ACC112 (cell line): ENCODE measurements at regions not wholly inside any gene's neighbourhood (a gene's known extent, or its start where the extent isn't known, plus 50 kb on each side); places are given as distances from the start of the nearest gene placed in this dataset.

ENCODE experiments used
- H2AFZ ChIP-seq: fragments of 200-600 bp; sonication (generic); one replicate; pipeline ENCODE4 v1.6.0; 2017; ENCODE audit warnings: antibody characterized with exemption, low read length; ENCODE audit not compliant: unreplicated experiment
- H3K27ac ChIP-seq: fragments of 200-600 bp; sonication (generic); 2 replicates; pipeline ENCODE4 v1.5.1; 2014; ENCODE audit warnings: low read depth, mild to moderate bottlenecking, antibody characterized with exemption, low read length, moderate library complexity
- H3K27me3 ChIP-seq: fragments of 200-600 bp; sonication (generic); 2 replicates; pipeline ENCODE4 v1.6.1; 2014; ENCODE audit warnings: mild to moderate bottlenecking, antibody characterized with exemption, low read length, moderate library complexity, mixed read lengths; ENCODE audit not compliant: insufficient read depth
- H3K36me3 ChIP-seq: fragments of 200-600 bp; sonication (generic); 2 replicates; pipeline ENCODE4 v1.6.1; 2016; ENCODE audit warnings: mild to moderate bottlenecking, antibody characterized with exemption, low read length, moderate library complexity, mixed read lengths; ENCODE audit not compliant: insufficient read depth
- H3K4me1 ChIP-seq: fragments of 200-600 bp; sonication (generic); one replicate; pipeline ENCODE4 v1.6.1; 2016; ENCODE audit warnings: low read length, mixed read lengths; ENCODE audit not compliant: insufficient read depth, unreplicated experiment, control insufficient read depth
- H3K4me3 ChIP-seq: fragments of 200-600 bp; sonication (generic); 2 replicates; pipeline ENCODE4 v1.5.1; 2014; ENCODE audit warnings: mild to moderate bottlenecking, low read depth, low read length
- H3K79me2 ChIP-seq: fragments of 200-600 bp; sonication (generic); one replicate; pipeline ENCODE4 v1.6.0; 2016; ENCODE audit warnings: low read length; ENCODE audit not compliant: control insufficient read depth, unreplicated experiment, insufficient read depth

DNA sequence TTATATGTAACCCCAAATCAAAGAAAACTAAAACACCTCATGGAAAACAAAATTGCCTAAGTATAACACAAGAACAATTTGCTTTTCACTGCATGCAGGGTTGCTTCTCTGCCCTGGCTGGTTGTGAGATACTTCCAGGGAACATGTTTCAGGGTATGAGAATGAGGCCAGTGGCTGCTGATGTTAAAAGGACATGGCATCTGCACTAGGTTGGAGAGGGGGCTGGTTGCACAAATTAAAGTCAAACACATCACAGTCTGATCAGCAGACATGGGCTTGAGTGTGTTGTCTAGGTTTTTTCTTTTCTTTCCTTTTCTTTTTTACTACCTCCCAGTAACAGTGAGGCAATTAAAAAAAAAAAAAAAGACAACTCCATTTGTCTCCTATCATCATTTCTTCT is 374.9 kb downstream of the MCTP2 start:
- no peaks in the 10 kb centered on the region for H3K36me3 ChIP-seq
- H3K4me1 ChIP-seq: no peaks in the 10 kb centered on the region
- no peak overlapping the region for H2AFZ ChIP-seq
- H3K79me2 ChIP-seq: no peaks in the 10 kb centered on the region
- no peaks in the 10 kb centered on the region for H3K27me3 ChIP-seq
- no peak overlapping the region for H3K27ac ChIP-seq
- H3K4me3 ChIP-seq: no peak overlapping the region

DNA sequence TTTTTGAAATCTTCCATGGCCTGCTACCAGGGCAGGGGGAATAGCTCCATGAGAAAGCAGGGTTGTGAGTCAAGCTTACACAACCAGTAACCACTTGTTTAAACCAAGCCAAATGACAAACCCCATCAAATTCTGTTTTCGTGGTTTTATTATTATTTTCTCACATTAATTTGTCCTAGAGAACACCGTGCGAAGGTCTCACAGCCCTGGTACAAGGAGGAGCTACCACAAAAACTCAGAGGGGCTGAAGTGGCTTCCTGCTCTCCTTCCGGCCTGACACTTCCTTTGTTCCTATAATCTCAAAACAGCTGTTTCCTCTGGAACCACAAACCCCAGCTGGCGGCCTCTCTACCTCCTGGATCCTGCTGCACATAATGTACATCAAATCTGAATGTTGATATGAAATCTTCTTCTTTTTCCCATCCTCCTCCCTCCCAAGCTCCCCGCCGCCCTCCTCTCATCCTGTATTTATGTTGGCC is 375.9 kb downstream of the MCTP2 start:
- no peaks in the 10 kb centered on the region for H3K27me3 ChIP-seq
- no peak overlapping the region for H2AFZ ChIP-seq
- H3K27ac ChIP-seq: no peak overlapping the region
- no peak overlapping the region for H3K4me3 ChIP-seq
- H3K79me2 ChIP-seq: no peaks in the 10 kb centered on the region
- no peaks in the 10 kb centered on the region for H3K36me3 ChIP-seq
- no peaks in the 10 kb centered on the region for H3K4me1 ChIP-seq

DNA sequence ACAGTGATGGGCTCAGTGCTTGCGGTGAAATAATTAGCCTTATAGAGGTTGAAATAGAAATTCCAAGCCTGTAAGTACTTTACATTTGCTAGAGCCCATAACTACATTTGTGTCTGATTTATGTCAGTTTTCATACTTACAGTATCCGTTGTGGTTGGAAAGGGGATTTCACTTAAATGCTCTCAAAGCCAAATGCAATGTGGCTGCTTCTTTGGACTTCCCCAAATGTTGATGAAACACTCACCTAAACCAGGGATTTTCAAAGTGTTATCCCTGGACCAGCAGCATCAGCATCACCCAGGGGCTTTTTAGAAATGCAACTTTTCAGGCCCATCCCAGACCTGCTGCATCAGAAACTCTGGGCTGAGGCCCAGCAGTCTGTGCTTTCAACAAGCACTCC is 378.7 kb downstream of the MCTP2 start:
- Histone ChIP-seq H2AFZ (no peak overlapping the region), H3K4me3 (no peak overlapping the region), H3K4me1 (no peaks in the 10 kb centered on the region), H3K27me3 (no peaks in the 10 kb centered on the region), H3K79me2 (no peaks in the 10 kb centered on the region), H3K36me3 (no peaks in the 10 kb centered on the region), H3K27ac (no peak overlapping the region)

DNA sequence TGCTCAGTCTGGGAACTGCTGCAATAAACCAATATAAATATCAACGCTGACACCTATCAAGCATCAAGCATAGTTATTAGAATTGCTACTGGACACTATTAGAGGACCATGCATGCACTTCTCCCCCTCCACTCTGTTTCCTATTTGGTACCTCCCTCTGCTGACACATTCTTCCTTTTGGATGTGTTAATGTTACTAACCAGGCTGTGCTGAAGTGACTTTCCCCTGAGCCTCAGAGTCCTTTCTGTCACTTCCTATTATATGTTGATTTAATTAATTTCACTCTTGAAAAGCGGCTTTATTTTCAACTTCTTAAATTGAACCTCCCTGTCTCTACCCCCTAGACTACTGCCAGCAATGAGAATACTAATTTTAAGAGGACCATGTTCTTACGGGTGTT is 379.1 kb downstream of the MCTP2 start:
- Histone ChIP-seq H3K36me3 (no peaks in the 10 kb centered on the region), H3K27me3 (no peaks in the 10 kb centered on the region), H3K4me1 (no peaks in the 10 kb centered on the region), H2AFZ (no peak overlapping the region), H3K4me3 (no peak overlapping the region), H3K79me2 (no peaks in the 10 kb centered on the region), H3K27ac (no peak overlapping the region)

DNA sequence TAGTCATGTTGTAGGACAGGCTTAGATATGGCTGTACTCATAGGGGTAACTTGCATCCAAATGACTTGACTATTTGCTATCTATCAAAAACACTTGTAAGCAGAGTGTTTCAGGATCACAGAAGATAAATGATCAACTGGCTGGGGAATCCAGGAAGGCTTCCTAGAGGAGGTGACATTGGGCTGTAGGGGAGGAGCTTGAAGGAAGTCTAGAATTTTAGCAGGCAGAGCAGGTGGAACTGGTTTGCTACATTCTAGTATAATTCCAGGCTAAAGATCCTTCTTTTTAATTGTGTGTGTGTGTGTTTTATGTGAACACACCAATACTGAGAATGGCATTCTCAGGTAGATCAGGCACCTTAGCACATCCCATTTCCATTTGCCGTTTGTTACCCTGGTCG is 380.3 kb downstream of the MCTP2 start:
- Histone ChIP-seq H3K4me1 (no peaks in the 10 kb centered on the region), H2AFZ (no peak overlapping the region), H3K27ac (no peak overlapping the region), H3K36me3 (no peaks in the 10 kb centered on the region), H3K4me3 (no peak overlapping the region), H3K79me2 (no peaks in the 10 kb centered on the region), H3K27me3 (no peaks in the 10 kb centered on the region)

DNA sequence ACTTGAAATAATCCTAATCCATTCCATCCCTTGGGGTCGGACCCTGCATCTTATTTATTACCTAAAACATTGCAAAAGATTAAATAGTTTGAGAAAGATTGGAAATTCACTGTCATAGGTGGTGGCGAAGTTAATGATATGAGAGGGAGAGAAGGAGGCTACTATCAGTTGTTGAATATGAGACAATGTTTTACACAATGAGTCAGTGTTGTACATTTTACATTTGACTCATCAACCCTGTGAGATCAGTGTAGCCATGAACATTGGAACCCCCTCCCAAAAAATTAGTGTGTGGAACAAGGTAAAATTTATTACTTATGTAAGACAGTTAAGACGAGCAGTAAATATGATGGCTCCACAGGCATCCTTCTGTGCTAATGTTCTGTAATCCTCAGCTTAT is 384.3 kb downstream of the MCTP2 start:
- Histone ChIP-seq H3K4me3 (no peak overlapping the region), H3K36me3 (no peaks in the 10 kb centered on the region), H3K27ac (no peak overlapping the region), H3K79me2 (no peaks in the 10 kb centered on the region), H2AFZ (no peak overlapping the region), H3K4me1 (no peaks in the 10 kb centered on the region), H3K27me3 (no peaks in the 10 kb centered on the region)

DNA sequence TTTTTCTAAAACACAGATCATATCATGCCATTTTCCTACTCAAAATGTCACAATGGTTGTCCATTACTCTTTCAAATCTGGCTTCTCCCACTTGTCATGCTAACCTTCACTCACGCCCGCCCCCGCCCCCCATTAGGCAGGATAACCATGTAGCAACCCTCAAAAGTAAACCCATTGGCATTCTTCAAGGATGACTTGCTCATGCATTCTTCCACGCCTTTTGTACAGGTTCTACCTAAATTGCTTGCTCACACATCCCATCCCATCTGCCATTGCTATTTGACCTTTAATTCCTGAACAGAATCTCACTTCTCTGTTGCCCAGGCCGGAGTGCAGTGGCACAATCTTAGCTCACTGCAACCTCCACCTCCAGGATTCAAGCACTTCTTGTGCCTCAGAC is 389.3 kb downstream of the MCTP2 start:
- no peak overlapping the region for H2AFZ ChIP-seq
- H3K27ac ChIP-seq: no peak overlapping the region
- no peaks in the 10 kb centered on the region for H3K27me3 ChIP-seq
- no peaks in the 10 kb centered on the region for H3K36me3 ChIP-seq
- H3K4me1 ChIP-seq: no peaks in the 10 kb centered on the region
- H3K4me3 ChIP-seq: no peak overlapping the region
- no peaks in the 10 kb centered on the region for H3K79me2 ChIP-seq

DNA sequence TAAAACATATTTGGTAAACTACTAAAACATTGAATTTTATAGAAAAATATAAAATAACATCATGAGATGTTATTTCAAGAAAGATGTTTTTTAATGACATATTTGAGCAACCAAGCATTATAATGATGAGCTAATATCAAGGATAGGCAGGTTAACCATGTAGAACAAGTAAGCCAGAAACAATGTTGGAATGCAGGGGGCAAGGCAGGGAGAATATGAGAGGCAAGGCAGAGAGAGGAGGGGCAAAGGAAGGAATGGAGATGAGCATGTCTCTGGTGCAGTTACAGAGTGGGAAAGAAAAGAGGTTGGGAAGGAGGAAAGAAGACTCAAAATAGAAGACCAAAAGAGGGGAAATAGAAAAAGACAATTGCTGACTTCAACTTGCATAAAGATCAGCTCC is 390.4 kb downstream of the MCTP2 start:
- H3K27ac ChIP-seq: no peak overlapping the region
- H3K4me3 ChIP-seq: no peak overlapping the region
- no peak overlapping the region for H2AFZ ChIP-seq
- H3K79me2 ChIP-seq: no peaks in the 10 kb centered on the region
- no peaks in the 10 kb centered on the region for H3K4me1 ChIP-seq
- H3K27me3 ChIP-seq: no peaks in the 10 kb centered on the region
- H3K36me3 ChIP-seq: no peaks in the 10 kb centered on the region

DNA sequence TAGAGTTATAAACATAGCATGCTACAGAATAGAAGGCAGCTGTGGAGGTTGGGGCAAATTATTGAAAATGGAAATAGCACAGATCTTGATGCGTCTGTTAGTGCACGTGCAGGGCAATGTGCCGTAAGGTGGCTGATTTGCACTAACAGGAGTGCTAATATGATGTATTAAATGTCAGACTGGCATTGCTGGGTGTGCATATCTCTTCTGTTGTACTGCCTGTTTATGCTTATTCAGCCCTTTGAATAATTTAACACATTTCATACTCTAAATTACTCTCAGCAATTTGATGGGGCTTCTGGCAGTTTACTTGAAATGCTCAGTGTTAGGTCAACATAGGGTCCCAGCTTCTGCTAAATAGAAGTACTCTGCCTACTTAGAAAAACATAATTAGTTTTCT is 395.6 kb downstream of the MCTP2 start:
- Histone ChIP-seq H2AFZ (no peak overlapping the region), H3K27ac (no peak overlapping the region)

DNA sequence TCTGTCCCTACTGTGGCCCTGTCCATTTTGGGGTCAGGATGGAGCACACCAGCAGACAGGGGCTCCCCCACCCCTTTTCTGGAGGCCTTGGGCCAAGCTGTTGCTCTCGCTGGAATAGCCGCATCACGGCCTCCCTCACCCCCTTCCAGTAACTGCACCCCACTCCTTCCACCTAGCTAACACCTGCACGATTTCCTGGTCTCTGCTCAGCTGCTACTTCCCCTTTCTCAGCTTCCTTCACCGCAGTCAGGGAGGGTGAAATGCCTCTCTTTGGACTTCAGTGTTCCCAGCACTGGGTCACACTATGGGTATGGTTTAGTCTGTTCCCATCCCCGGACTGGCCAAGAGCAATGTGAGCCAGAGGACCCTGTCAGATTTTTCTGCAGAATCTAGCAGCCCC is 400.2 kb downstream of the MCTP2 start:
- no peak overlapping the region for H3K27ac ChIP-seq
- no peaks in the 10 kb centered on the region for H3K36me3 ChIP-seq
- no peaks in the 10 kb centered on the region for H3K79me2 ChIP-seq
- H3K4me1 ChIP-seq: no peaks in the 10 kb centered on the region
- no peaks in the 10 kb centered on the region for H3K27me3 ChIP-seq
- H3K4me3 ChIP-seq: no peak overlapping the region
- no peak overlapping the region for H2AFZ ChIP-seq

More for the DNA sequence above, 395.6 kb downstream of the MCTP2 start:
- no peaks in the 10 kb centered on the region for H3K27me3 ChIP-seq
- H3K36me3 ChIP-seq: no peaks in the 10 kb centered on the region
- no peaks in the 10 kb centered on the region for H3K4me1 ChIP-seq
- no peak overlapping the region for H3K4me3 ChIP-seq
- no peaks in the 10 kb centered on the region for H3K79me2 ChIP-seq

DNA sequence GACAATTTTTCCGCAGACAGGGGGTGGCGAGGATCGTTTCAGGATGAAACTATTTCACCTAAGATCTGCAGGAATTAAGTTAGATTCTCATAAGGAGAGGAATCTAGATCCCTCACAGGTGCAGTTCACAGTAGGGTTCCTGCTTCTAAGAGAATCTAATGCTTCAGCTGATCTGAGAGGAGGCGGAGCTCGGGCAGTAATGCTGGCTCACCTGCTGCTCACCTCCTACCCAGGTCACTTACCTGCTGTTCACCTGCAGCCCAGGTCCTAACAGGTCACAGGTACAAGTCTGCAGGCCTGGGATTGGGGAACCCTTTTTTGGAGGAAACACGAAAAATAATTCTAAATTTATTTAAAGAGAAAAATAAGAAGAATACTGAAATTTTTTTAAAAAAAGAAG is 406.8 kb downstream of the MCTP2 start:
- H3K36me3 ChIP-seq: no peaks in the 10 kb centered on the region
- H3K4me1 ChIP-seq: no peaks in the 10 kb centered on the region
- no peak overlapping the region for H3K27ac ChIP-seq
- H3K27me3 ChIP-seq: no peaks in the 10 kb centered on the region
- H2AFZ ChIP-seq: no peak overlapping the region
- H3K79me2 ChIP-seq: no peaks in the 10 kb centered on the region
- H3K4me3 ChIP-seq: no peak overlapping the region
